GM12864 (cell line): ENCODE measurements at regions not wholly inside any gene's neighbourhood (a gene's known extent, or its start where the extent isn't known, plus 50 kb on each side); places are given as distances from the start of the nearest gene placed in this dataset.
"Not testable (repeated sequence)": the region's sequence is repeated elsewhere in the genome, so short reads cannot be mapped to it uniquely, and the experiment has no call there.

ENCODE experiments used
- DNase-seq: peaks from one replicate; pipeline ENCODE4 v3.0.0-alpha.2; 2011; ENCODE audit warnings: low read depth
- H3K4me3 ChIP-seq: 2 replicates; pipeline ENCODE4 v1.5.1; 2011; ENCODE audit warnings: mild to moderate bottlenecking, low read depth, low read length, control low read depth
- CTCF ChIP-seq: IDR thresholded peaks from 2 replicates; pipeline ENCODE4 v1.5.1; 2011; ENCODE audit warnings: low read depth, mild to moderate bottlenecking, moderate library complexity, low read length, control low read depth, inconsistent platforms; ENCODE audit errors: missing control alignments

- DNase-seq: no peak
- no peak for TF ChIP-seq CTCF
- H3K4me3 ChIP-seq: no peak overlapping the region
Observed at GRCh38 chr4:167966143-167966542, 126.2 kb upstream of the ANXA10 start.

DNA sequence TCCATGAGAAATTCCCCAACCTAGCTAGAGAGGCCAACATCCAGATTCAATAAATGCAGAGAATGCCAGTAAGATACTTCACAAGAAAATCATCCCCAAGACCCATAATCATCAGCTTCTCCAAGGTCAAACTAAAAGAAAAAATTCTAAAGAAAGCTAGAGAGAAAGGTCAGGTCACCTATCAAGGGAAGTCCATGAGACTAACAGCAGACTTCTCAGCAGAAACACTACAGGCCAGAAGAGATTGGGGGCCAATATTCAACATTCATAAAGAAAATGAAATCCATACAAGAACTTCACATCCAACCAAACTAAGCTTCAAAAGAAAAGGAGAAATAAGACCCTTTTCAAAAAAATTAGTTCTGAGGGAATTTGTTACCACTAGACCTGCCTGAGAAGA lies 118.8 kb upstream of the ANXA10 start:
- no peak for TF ChIP-seq CTCF
- no peak overlapping the region for H3K4me3 ChIP-seq
- DNase-seq: no peak

DNA sequence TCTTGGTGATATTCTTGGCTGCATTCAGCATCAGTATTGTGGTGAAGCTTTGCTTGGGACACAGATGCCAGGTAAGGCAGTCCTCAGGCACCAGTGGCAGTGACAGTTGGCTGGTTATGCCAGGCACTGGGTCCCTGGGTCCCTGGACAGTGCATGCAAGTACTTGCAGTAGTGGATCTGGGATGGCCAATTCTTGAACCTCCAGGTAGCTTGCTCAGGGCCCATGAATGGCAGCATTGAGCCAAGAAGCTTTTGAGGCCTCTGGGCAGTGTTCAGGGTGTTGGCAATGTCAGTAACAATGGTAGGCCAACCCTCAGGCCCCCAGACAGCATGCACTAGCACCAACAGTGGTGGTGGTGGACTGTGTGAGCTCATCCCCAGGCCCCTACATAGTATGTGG lies 106.8 kb upstream of the ANXA10 start:
- TF ChIP-seq CTCF: no peak
- no peak for DNase-seq
- H3K4me3 ChIP-seq: no peak overlapping the region

GRCh38 chr4:167986044-167986443 lies 106.3 kb upstream of the ANXA10 start:
- H3K4me3 ChIP-seq: no peak overlapping the region
- no peak for DNase-seq
- TF ChIP-seq CTCF: no peak

GRCh38 chr4:167987285-167987684 lies 105.1 kb upstream of the ANXA10 start:
- DNase-seq: no peak
- TF ChIP-seq CTCF: no peak
- H3K4me3 ChIP-seq: no peak overlapping the region

GRCh38 chr4:167989815-167990214 lies 102.5 kb upstream of the ANXA10 start:
- H3K4me3 ChIP-seq: no peak overlapping the region
- no peak for DNase-seq
- TF ChIP-seq CTCF: no peak

- DNase-seq, H3K4me3 ChIP-seq: not testable (repeated sequence)
Observed at GRCh38 chr4:168008112-168008511, 84.2 kb upstream of the ANXA10 start.
